ENCODE measurements at regions not wholly inside any gene's neighbourhood (a gene's known extent, or its start where the extent isn't known, plus 50 kb on each side); places are given as distances from the start of the nearest gene placed in this dataset.

GRCh38 chr1:193676996-193677549, 490.7 kb upstream of the B3GALT2 start:
- DNase-seq (ENCODE audit: low read depth), result no peak

- DNase-seq (ENCODE audit: low read depth), result no peak
These were observed 488.0 kb upstream of the B3GALT2 start for GRCh38 chr1:193674292-193674944.

- DNase-seq (ENCODE audit: low read depth), result no peak
These were observed 480.2 kb upstream of the B3GALT2 start for GRCh38 chr1:193666485-193667083.

- DNase-seq (ENCODE audit: low read depth), result no peak
These were observed 477.6 kb upstream of the B3GALT2 start for GRCh38 chr1:193663965-193664364.

- no peak for DNase-seq (ENCODE audit: low read depth)
These were observed 475.6 kb upstream of the B3GALT2 start for GRCh38 chr1:193662030-193662429.

- DNase-seq (ENCODE audit: low read depth), result no peak
These were observed 475.0 kb upstream of the B3GALT2 start for GRCh38 chr1:193661385-193661784.

- DNase-seq (ENCODE audit: low read depth), result no peak
These were observed 474.0 kb upstream of the B3GALT2 start for GRCh38 chr1:193660428-193660827.

- no peak for DNase-seq (ENCODE audit: low read depth)
These were observed 472.3 kb upstream of the B3GALT2 start for GRCh38 chr1:193658691-193659090.

- DNase-seq (ENCODE audit: low read depth), result no peak
These were observed 471.7 kb upstream of the B3GALT2 start for GRCh38 chr1:193658081-193658480.

- no peak for DNase-seq (ENCODE audit: low read depth)
These were observed 471.1 kb upstream of the B3GALT2 start for GRCh38 chr1:193657552-193657951.

- no peak for DNase-seq (ENCODE audit: low read depth)
These were observed 470.4 kb upstream of the B3GALT2 start for GRCh38 chr1:193656841-193657240.

GRCh38 chr1:193654951-193655735, 468.7 kb upstream of the B3GALT2 start:
- no peak for DNase-seq (ENCODE audit: low read depth)

GRCh38 chr1:193649587-193649986, 463.2 kb upstream of the B3GALT2 start:
- no peak for DNase-seq (ENCODE audit: low read depth)

- no peak for DNase-seq (ENCODE audit: low read depth)
These were observed 448.5 kb upstream of the B3GALT2 start for GRCh38 chr1:193634876-193635275.

GRCh38 chr1:193634470-193634869, 448.1 kb upstream of the B3GALT2 start:
- DNase-seq (ENCODE audit: low read depth), result no peak

- no peak for DNase-seq (ENCODE audit: low read depth)
These were observed 447.6 kb upstream of the B3GALT2 start for GRCh38 chr1:193633991-193634390.

- DNase-seq (ENCODE audit: low read depth), result no peak
These were observed 446.7 kb upstream of the B3GALT2 start for GRCh38 chr1:193633093-193633492.

GRCh38 chr1:193631306-193631705, 444.9 kb upstream of the B3GALT2 start:
- no peak for DNase-seq (ENCODE audit: low read depth)

- DNase-seq (ENCODE audit: low read depth), result no peak
These were observed 443.5 kb upstream of the B3GALT2 start for GRCh38 chr1:193629875-193630274.

- DNase-seq (ENCODE audit: low read depth), result no peak
These were observed 440.3 kb upstream of the B3GALT2 start for GRCh38 chr1:193626695-193627094.

GRCh38 chr1:193625255-193625654, 438.8 kb upstream of the B3GALT2 start:
- DNase-seq (ENCODE audit: low read depth), result no peak

- no peak for DNase-seq (ENCODE audit: low read depth)
These were observed 433.5 kb upstream of the B3GALT2 start for GRCh38 chr1:193619911-193620310.

GRCh38 chr1:193614817-193615216, 428.4 kb upstream of the B3GALT2 start:
- DNase-seq (ENCODE audit: low read depth), result no peak

Measured in T follicular helper cell (primary cell).